ENCODE measurements at regions not wholly inside any gene's neighbourhood (a gene's known extent, or its start where the extent isn't known, plus 50 kb on each side); places are given as distances from the start of the nearest gene placed in this dataset.

GRCh38 chr1:98478121-98478520 lies 183.4 kb upstream of the SNX7 start:
- DNase-seq, result no peak

GRCh38 chr1:98472878-98473277 lies 188.6 kb upstream of the SNX7 start:
- no peak for DNase-seq

- DNase-seq, result no peak
These were observed 189.9 kb upstream of the SNX7 start for GRCh38 chr1:98471633-98472032.

GRCh38 chr1:98468111-98468717 lies 193.3 kb upstream of the SNX7 start:
- no peak for DNase-seq

GRCh38 chr1:98467586-98467985 lies 193.9 kb upstream of the SNX7 start:
- no peak for DNase-seq

- no peak for DNase-seq
These were observed 194.4 kb upstream of the SNX7 start for GRCh38 chr1:98467122-98467521.

GRCh38 chr1:98461873-98462385 lies 199.6 kb upstream of the SNX7 start:
- no peak for DNase-seq

- DNase-seq, result no peak
These were observed 201.4 kb upstream of the SNX7 start for GRCh38 chr1:98460136-98460535.

GRCh38 chr1:98459486-98459870 lies 202.0 kb upstream of the SNX7 start:
- no peak for DNase-seq

- no peak for DNase-seq
These were observed 202.7 kb upstream of the SNX7 start for GRCh38 chr1:98458511-98459485.

- no peak for DNase-seq
These were observed 204.3 kb upstream of the SNX7 start for GRCh38 chr1:98457248-98457647.

GRCh38 chr1:98454666-98455065 lies 206.9 kb upstream of the SNX7 start:
- no peak for DNase-seq

GRCh38 chr1:98453066-98453465 lies 208.5 kb upstream of the SNX7 start:
- DNase-seq, result no peak

- DNase-seq, result no peak
These were observed 209.4 kb upstream of the SNX7 start for GRCh38 chr1:98452162-98452561.

GRCh38 chr1:98441281-98441680 lies 220.2 kb upstream of the SNX7 start:
- DNase-seq, result no peak

GRCh38 chr1:98439471-98439870 lies 222.1 kb upstream of the SNX7 start:
- no peak for DNase-seq

GRCh38 chr1:98437540-98437939 lies 224.0 kb upstream of the SNX7 start:
- DNase-seq, result no peak

- no peak for DNase-seq
These were observed 224.5 kb upstream of the SNX7 start for GRCh38 chr1:98437011-98437410.

GRCh38 chr1:98429965-98430443 lies 231.5 kb upstream of the SNX7 start:
- DNase-seq, result no peak

- no peak for DNase-seq
These were observed 232.7 kb upstream of the SNX7 start for GRCh38 chr1:98428864-98429263.

GRCh38 chr1:98427664-98428063 lies 233.9 kb upstream of the SNX7 start:
- no peak for DNase-seq

- DNase-seq, result no peak
These were observed 235.4 kb upstream of the SNX7 start for GRCh38 chr1:98426092-98426491.

GRCh38 chr1:98422816-98423215 lies 238.7 kb upstream of the SNX7 start:
- DNase-seq, result no peak

GRCh38 chr1:98421085-98421435 lies 240.5 kb upstream of the SNX7 start:
- DNase-seq, result no peak

Measured in activated naive CD4-positive, alpha-beta T cell treated with Interleukin-2 at 50 U/mL for 16 hours (primary cell).